ENCODE measurements at regions not wholly inside any gene's neighbourhood (a gene's known extent, or its start where the extent isn't known, plus 50 kb on each side); places are given as distances from the start of the nearest gene placed in this dataset.

GRCh38 chr17:21512307-21513011 is 136.3 kb downstream of the KCNJ12 start:
- Histone ChIP-seq H2AFZ (ENCODE audit: low read depth, low read length) (peak overlapping the region; percentile 83), H4K20me1 (replicated peaks; ENCODE audit: control insufficient read depth, insufficient read depth, low read length) (no peaks in the 10 kb centered on the region), H3K9ac (ENCODE audit: insufficient read depth in 1 of 2, low read depth in 2 of 2, low read length in 2 of 2) (peak overlapping the region in 1 of 2 experiments; percentile 79; a peak in 2 of 4 replicates), H3K9me1 (ENCODE audit: control insufficient read depth, insufficient read depth, low read length) (no peaks in the 10 kb centered on the region), H3K79me2 (ENCODE audit: control insufficient read depth, insufficient read depth, low read length) (no peaks in the 10 kb centered on the region), H3K9me3 (replicated peaks; ENCODE audit: control insufficient read depth, insufficient read depth, low read depth, low read length) (no peaks in the 10 kb centered on the region), H3K36me3 (ENCODE audit: control insufficient read depth, insufficient read depth, low read length) (no peaks in the 10 kb centered on the region), H3K27ac (ENCODE audit: extremely low read depth, low read depth, low read length) (no peak overlapping the region), H3K4me3 (no peak overlapping the region), H3K27me3 (ENCODE audit: control insufficient read depth in 2 of 2, insufficient read depth in 2 of 2, low read length in 2 of 2) (no peaks in the 10 kb centered on the region), H3K4me2 (ENCODE audit: insufficient read depth, low read length) (peak overlapping the region; percentile 56), H3K4me1 (replicated peaks in 1 of 2; ENCODE audit: control insufficient read depth in 2 of 2, insufficient read depth in 2 of 2, low read length in 2 of 2) (peaks cover 0 to 15% of the 10 kb centered on the region in 2 experiments; a peak in 2 of 5 replicates)
- TF ChIP-seq POLR2G (IDR thresholded peaks at IDR 0.05; ENCODE audit: low read depth, low read length) (no peak), CHAMP1 (IDR thresholded peaks at IDR 0.05) (no peak), CHCHD3 (CRISPR knock-in tag; IDR thresholded peaks at IDR 0.05) (no peak), JUN (IDR thresholded peaks at IDR 0.05; ENCODE audit: borderline replicate concordance, low read depth, low read length) (no peak), JUN (CRISPR knock-in tag; IDR thresholded peaks at IDR 0.05; ENCODE audit: borderline replicate concordance) (no peak), THAP12 (CRISPR knock-in tag; IDR thresholded peaks at IDR 0.05) (no peak), HOXB6 (CRISPR knock-in tag; IDR thresholded peaks at IDR 0.05; ENCODE audit: borderline replicate concordance) (no peak), DDX20 (tag; IDR thresholded peaks at IDR 0.05; ENCODE audit: low read depth) (no peak), SRF (CRISPR knock-in tag; IDR thresholded peaks at IDR 0.05) (no peak), L3MBTL2 (IDR thresholded peaks at IDR 0.05) (no peak), CBX5 (IDR thresholded peaks at IDR 0.05; ENCODE audit: borderline replicate concordance, low read depth) (no peak), HMGN3 (IDR thresholded peaks at IDR 0.05; ENCODE audit: borderline replicate concordance, extremely low read depth, insufficient read length, low read depth, low read length) (no peak), IFI16 (CRISPR knock-in tag; IDR thresholded peaks at IDR 0.05) (no peak), ZNF408 (CRISPR knock-in tag; IDR thresholded peaks at IDR 0.05; ENCODE audit: low read depth) (no peak), ARID2 (IDR thresholded peaks at IDR 0.05) (no peak)
- ChIA-PET CTCF (ENCODE audit: low intra/inter-chr PET ratio) (interaction anchor here (0.8 to 1.2 kb wide), 2 partner anchors 55 kb away, joined by 3 read pairs; no protein-coding TSS in a partner anchor), POLR2A (interaction anchor here (0.6 to 1.7 kb wide), 4 partner anchors 11 to 71 kb away, joined by 3 to 7 read pairs (median 3); no protein-coding TSS in a partner anchor)
- in situ Hi-C loops (cut with MboI) (loop anchor here (5.0 to 10.0 kb wide), 2 partner anchors 50 to 238 kb away; no protein-coding TSS in a partner anchor), intact Hi-C loops (cut with micrococcal nuclease) (loop anchor here (5.0 kb wide), 1 partner anchor 385 kb away; the partner anchor contains the start of gene DHRS7B)
- no TSS peak for BruUV-seq (replicated peaks)
- 31% methylated on average over 15 of the region's 18 CpGs for WGBS (ENCODE audit: insufficient coverage, low coverage, missing lambda C conversion rate)
- ATAC-seq (peak; percentile 57), DNase-seq (ENCODE audit: extremely low read depth in 1 of 4, low spot score in 3 of 4) (no peak), FAIRE-seq (no peak)
